Bronchial epithelial cell (primary cell): ENCODE measurements at regions not wholly inside any gene's neighbourhood (a gene's known extent, or its start where the extent isn't known, plus 50 kb on each side); places are given as distances from the start of the nearest gene placed in this dataset.
"Not testable (repeated sequence)": the region's sequence is repeated elsewhere in the genome, so short reads cannot be mapped to it uniquely, and the experiment has no call there.

Experiments used
- DNase-seq: peaks from one replicate; pipeline ENCODE4 v3.0.0-alpha.2; 2010; ENCODE audit warnings: low read depth
- FAIRE-seq: peaks from 2 replicates; lab custom pipeline; 2011; peaks lifted over from hg19 to GRCh38; lab: Jason Lieb, UNC
- H3K27me3 ChIP-seq: 2 replicates; pipeline ENCODE4 v1.5.1; 2011; ENCODE audit warnings: low read length; ENCODE audit not compliant: control insufficient read depth, insufficient read depth
- H3K36me3 ChIP-seq: 2 replicates; pipeline ENCODE4 v1.5.1; 2011; ENCODE audit warnings: low read length; ENCODE audit not compliant: control insufficient read depth, insufficient read depth
- H3K4me3 ChIP-seq: 2 replicates; pipeline ENCODE4 v1.5.1; 2011; ENCODE audit warnings: mild to moderate bottlenecking, low read depth, low read length, control low read depth
- TF ChIP-seq, protein P1 (sequence below): IDR thresholded peaks from 2 replicates; pipeline ENCODE4 v1.5.1; 2011; ENCODE audit warnings: mild to moderate bottlenecking, moderate library complexity, low read length, control low read depth, inconsistent platforms; ENCODE audit not compliant: insufficient read depth, severe bottlenecking

DNA sequence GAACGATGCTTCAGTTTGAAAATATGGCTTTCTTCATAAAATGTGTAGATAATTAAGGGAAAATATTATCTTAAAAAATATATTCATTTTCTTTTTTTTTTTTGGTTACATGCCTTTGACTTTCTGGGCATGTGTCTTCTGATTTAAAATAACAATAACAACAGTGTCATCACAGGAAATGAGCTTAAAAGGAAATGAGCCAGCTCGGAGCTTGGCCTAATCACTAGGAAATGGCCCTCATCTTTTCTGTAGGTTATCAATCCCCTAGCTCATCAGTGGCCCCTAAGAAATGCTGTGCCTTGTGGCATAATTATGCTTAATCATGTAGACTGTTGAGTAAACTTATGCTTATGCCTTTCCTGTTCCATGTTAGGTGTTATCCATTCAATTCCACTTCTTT lies 141.8 kb upstream of the FHL2 start:
- no peak for DNase-seq
- TF ChIP-seq, protein P1, sequence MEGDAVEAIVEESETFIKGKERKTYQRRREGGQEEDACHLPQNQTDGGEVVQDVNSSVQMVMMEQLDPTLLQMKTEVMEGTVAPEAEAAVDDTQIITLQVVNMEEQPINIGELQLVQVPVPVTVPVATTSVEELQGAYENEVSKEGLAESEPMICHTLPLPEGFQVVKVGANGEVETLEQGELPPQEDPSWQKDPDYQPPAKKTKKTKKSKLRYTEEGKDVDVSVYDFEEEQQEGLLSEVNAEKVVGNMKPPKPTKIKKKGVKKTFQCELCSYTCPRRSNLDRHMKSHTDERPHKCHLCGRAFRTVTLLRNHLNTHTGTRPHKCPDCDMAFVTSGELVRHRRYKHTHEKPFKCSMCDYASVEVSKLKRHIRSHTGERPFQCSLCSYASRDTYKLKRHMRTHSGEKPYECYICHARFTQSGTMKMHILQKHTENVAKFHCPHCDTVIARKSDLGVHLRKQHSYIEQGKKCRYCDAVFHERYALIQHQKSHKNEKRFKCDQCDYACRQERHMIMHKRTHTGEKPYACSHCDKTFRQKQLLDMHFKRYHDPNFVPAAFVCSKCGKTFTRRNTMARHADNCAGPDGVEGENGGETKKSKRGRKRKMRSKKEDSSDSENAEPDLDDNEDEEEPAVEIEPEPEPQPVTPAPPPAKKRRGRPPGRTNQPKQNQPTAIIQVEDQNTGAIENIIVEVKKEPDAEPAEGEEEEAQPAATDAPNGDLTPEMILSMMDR: no peak
- FAIRE-seq: no peak
- Histone ChIP-seq H3K27me3 (no peaks in the 10 kb centered on the region), H3K36me3 (no peaks in the 10 kb centered on the region), H3K4me3 (no peak overlapping the region)

DNA sequence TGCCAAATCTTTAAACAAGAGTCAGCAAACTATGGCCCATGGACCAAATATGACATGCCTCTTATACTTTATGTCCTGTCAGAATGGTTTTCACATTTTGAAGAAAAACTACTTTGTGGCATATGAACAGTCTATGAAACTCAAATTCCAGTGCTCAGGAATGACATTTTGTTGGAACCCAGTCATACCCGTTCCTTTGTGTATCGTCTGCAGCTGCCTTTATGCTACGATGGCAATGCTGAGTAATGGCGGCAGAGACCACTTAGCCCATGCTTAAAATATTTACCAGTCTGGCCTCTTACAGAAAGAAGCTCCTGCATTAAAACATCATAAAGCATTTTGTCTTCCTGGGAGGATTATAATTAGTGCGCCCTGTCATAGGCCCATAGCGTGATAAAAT lies 140.5 kb upstream of the FHL2 start:
- Histone ChIP-seq H3K4me3 (no peak overlapping the region), H3K36me3 (no peaks in the 10 kb centered on the region), H3K27me3 (no peaks in the 10 kb centered on the region)
- TF ChIP-seq, protein P1: no peak
- DNase-seq: no peak
- no peak for FAIRE-seq

DNA sequence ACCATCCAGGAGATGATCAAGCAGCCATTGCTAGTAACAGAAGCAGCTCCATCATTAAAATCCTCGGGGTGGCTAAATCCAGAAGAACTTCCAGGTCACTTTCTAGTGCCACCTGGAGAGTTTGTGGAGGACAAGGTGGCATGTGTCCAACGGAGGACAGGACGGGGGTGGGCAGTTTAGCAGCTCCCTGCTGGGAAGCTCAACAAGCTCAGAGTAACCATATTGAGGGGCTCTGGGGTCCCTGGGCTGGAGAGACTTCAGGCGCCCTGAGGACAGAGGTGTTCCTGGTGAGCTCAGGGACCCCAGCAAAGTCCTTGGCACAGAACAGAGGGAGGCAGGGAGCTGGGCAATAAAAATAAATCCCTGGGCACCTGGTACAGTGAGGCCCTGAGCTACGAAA lies 140.0 kb upstream of the FHL2 start:
- Histone ChIP-seq H3K4me3 (no peak overlapping the region), H3K27me3 (no peaks in the 10 kb centered on the region), H3K36me3 (no peaks in the 10 kb centered on the region)
- no peak for DNase-seq
- no peak for FAIRE-seq
- TF ChIP-seq, protein P1: no peak

DNA sequence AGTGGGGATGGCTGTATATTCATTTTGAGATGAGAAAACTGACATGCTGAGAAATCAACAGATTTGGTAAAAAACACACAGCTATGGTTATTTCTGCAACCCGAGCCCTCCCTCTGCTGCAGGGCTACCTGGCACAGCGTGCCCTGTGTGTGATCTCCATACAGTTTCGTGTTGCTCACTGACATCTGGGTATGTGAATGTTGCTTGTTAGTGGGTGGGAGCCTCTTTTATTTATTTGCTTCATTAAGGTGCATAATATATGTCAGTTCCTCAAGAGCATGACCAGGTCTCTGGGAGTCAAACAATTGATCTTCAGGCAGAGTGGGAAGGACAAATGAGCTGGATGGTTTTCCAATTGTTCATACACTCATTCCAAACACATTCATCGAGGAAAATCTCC lies 139.1 kb upstream of the FHL2 start:
- TF ChIP-seq, protein P1: no peak
- FAIRE-seq: no peak
- Histone ChIP-seq H3K27me3 (no peaks in the 10 kb centered on the region), H3K36me3 (no peaks in the 10 kb centered on the region), H3K4me3 (no peak overlapping the region)
- peak; percentile 20 for DNase-seq

DNA sequence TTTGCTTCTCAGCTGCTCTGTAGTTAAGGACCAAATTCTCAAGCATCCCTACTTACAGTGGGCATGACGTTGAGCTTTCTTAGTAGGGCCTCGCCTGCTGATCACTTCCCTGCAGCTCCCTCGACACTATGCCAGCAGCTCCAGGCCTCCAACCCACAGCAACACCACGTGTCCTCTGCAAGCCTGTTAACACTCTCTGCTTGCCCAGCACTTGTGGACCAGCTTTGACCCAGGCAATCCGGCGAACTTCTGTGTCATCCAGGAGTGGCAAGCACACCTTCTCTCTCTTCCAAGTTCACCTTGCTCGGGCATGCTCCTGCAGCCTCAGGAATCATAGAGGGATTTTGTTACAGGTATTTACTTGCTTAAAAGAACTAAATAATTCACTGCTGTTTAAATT lies 138.6 kb upstream of the FHL2 start:
- Histone ChIP-seq H3K36me3 (no peaks in the 10 kb centered on the region), H3K27me3 (no peaks in the 10 kb centered on the region), H3K4me3 (no peak overlapping the region)
- DNase-seq (peak; percentile 90), FAIRE-seq (no peak)
- TF ChIP-seq, protein P1: no peak

DNA sequence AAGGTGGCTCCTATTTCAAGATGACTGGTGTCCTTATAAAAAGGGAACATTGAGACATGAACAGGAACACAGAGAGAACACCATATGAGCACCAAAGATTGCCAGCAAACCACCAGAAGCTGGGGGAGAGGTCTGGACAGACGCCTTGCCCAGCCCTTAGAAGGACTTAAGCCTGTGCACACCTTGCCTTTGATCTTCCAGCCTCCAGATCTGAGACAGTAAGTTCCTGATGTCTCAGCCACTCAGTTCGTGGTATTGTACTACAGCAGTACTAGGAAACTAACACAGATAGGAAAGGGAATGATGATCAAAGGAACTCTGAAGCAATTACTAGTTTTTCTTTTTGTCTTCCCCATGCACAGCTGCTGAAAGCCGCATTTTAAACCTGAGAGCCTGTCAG lies 137.3 kb upstream of the FHL2 start:
- DNase-seq: no peak
- no peak for FAIRE-seq

DNA sequence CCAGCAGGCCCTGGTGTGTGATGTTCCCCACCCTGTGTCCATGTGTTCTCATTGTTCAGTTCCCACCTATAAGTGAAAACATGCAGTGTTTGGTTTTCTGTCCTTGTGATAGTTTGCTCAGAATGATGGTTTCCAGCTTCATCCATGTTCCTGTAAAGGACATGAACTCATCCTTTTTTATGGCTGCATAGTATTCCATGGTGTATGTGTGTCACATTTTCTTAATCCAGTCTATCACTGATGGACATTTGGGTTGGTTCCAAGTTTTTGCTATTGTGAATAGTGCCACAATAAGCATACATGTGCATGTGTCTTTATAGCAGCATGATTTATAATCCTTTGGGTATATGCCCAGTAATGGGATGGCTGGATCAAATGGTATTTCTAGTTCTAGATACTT lies 130.4 kb upstream of the FHL2 start:
- H3K27me3 ChIP-seq, FAIRE-seq, H3K36me3 ChIP-seq, H3K4me3 ChIP-seq, DNase-seq: not testable (repeated sequence)

More for the DNA sequence above, 137.3 kb upstream of the FHL2 start:
- TF ChIP-seq, protein P1: no peak
- Histone ChIP-seq H3K4me3 (no peak overlapping the region), H3K27me3 (no peaks in the 10 kb centered on the region), H3K36me3 (no peaks in the 10 kb centered on the region)
